ENCODE measurements at regions not wholly inside any gene's neighbourhood (a gene's known extent, or its start where the extent isn't known, plus 50 kb on each side); places are given as distances from the start of the nearest gene placed in this dataset.
"Not testable (repeated sequence)": the region's sequence is repeated elsewhere in the genome, so short reads cannot be mapped to it uniquely, and the experiment has no call there.

DNA sequence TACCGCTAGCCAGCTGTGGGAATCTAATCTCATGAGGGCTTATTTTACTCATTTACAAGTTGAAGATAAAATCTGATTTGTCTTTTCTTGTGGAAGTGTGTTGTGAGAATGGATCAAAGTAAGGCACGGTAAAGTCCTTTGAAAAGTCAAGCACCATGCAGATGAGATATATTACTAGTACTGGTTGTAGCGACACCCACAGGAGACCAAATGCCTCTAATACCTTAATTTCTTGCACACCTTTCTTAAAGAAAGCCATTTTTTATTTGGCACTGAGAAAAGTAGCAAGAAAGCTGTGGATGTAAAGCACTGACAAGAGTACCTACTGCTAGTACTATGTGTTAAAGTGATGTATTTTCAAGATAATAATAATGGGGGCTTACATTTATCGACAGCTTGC, 191.0 kb upstream of the MMS22L start:
- no peak overlapping the region for H3K4me3 ChIP-seq (ENCODE audit: low read depth, low read length)
- DNase-seq (ENCODE audit: low read depth) = no peak
- TF ChIP-seq, protein P1, sequence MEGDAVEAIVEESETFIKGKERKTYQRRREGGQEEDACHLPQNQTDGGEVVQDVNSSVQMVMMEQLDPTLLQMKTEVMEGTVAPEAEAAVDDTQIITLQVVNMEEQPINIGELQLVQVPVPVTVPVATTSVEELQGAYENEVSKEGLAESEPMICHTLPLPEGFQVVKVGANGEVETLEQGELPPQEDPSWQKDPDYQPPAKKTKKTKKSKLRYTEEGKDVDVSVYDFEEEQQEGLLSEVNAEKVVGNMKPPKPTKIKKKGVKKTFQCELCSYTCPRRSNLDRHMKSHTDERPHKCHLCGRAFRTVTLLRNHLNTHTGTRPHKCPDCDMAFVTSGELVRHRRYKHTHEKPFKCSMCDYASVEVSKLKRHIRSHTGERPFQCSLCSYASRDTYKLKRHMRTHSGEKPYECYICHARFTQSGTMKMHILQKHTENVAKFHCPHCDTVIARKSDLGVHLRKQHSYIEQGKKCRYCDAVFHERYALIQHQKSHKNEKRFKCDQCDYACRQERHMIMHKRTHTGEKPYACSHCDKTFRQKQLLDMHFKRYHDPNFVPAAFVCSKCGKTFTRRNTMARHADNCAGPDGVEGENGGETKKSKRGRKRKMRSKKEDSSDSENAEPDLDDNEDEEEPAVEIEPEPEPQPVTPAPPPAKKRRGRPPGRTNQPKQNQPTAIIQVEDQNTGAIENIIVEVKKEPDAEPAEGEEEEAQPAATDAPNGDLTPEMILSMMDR (conservative IDR thresholded peaks at IDR 0.05; ENCODE audit: low read depth, low read length) = no peak

DNA sequence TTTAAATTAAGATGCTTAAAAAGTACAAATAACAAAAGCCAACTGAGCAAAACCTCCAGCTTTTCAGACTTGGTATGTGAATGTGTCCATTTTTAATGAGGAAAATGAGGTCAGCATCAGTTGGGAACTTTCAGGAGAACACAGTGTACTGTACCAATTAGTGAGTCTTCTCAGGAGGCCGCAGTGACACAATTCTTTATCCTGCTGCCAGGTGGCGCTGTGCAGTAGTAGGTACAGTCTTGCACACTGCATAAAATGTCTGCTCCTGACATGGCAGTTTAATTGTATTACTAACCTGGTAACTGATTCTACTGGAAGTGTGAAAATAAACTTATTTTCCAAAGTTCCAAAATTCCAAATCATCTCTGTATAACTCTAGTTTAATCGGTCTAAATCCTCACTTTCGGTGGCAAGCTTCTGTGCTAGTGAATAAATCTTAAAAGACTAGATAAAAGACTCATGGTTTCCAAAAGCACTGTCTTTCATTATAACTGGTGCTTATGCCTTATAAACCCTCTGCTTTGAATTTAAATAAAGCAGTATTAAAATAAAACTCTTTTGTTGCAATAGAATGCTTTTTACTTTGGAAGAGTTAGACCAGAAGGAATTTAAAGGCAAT, 214.8 kb upstream of the MMS22L start:
- no peak overlapping the region for H3K4me3 ChIP-seq (ENCODE audit: low read depth, low read length)
- peak; percentile 12 for DNase-seq (ENCODE audit: low read depth)
- TF ChIP-seq, protein P1 (conservative IDR thresholded peaks at IDR 0.05; ENCODE audit: low read depth, low read length) = peak; percentile 97

GRCh38 chr6:97501853-97502252, 218.8 kb upstream of the MMS22L start:
- TF ChIP-seq, protein P1 (conservative IDR thresholded peaks at IDR 0.05; ENCODE audit: low read depth, low read length) = no peak
- no peak for DNase-seq (ENCODE audit: low read depth)

GRCh38 chr6:97508646-97509045, 225.6 kb upstream of the MMS22L start:
- DNase-seq (ENCODE audit: low read depth) = no peak
- TF ChIP-seq, protein P1 (conservative IDR thresholded peaks at IDR 0.05; ENCODE audit: low read depth, low read length) = no peak
- no peak overlapping the region for H3K4me3 ChIP-seq (ENCODE audit: low read depth, low read length)

More at GRCh38 chr6:97501853-97502252, 218.8 kb upstream of the MMS22L start:
- H3K4me3 ChIP-seq (ENCODE audit: low read depth, low read length) = no peak overlapping the region

DNA sequence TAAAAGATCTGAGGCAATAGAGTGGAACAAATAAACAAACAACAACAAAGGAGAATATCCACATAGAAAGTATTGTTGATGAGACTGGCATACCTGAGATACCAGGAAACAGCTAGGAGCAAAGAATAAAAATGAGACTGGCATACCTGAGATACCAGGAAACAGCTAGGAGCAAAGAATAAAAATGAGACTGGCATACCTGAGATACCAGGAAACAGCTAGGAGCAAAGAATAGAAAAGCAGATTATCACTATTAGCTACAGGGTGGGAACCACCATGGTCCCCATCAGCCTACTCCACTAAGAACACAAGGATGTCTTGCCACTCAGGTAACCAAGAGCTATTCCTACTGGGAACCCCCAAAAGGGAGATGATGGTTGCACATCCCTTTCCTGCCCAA, 230.2 kb upstream of the MMS22L start:
- not testable (repeated sequence) for H3K4me3 ChIP-seq (ENCODE audit: low read depth, low read length); DNase-seq (ENCODE audit: low read depth)

GRCh38 chr6:97524811-97525210, 241.8 kb upstream of the MMS22L start:
- no peak overlapping the region for H3K4me3 ChIP-seq (ENCODE audit: low read depth, low read length)
- TF ChIP-seq, protein P1 (conservative IDR thresholded peaks at IDR 0.05; ENCODE audit: low read depth, low read length) = no peak
- no peak for DNase-seq (ENCODE audit: low read depth)

DNA sequence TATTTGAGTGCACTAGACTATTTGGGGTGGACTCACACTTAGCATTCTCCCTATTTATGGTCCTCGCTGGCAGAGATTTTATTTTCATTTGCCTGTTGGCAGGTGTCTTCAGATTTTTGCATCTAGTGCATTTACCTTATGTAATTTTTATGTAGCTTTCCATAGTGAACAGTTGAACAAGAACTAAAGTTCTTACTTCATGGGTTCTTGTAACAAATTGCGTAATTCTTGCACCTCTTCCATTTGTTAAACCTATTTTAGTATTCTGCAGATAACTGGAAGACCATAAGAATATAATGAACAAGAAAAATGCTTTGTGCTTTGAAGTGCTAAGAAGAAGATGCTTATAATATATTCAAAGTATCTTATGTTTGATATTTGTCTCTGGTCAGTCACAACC, 252.8 kb upstream of the MMS22L start:
- TF ChIP-seq, protein P1 (conservative IDR thresholded peaks at IDR 0.05; ENCODE audit: low read depth, low read length) = no peak
- no peak for DNase-seq (ENCODE audit: low read depth)
- no peak overlapping the region for H3K4me3 ChIP-seq (ENCODE audit: low read depth, low read length)

All from epithelial cell of proximal tubule (primary cell).